ENCODE measurements at regions not wholly inside any gene's neighbourhood (a gene's known extent, or its start where the extent isn't known, plus 50 kb on each side); places are given as distances from the start of the nearest gene placed in this dataset.

DNA sequence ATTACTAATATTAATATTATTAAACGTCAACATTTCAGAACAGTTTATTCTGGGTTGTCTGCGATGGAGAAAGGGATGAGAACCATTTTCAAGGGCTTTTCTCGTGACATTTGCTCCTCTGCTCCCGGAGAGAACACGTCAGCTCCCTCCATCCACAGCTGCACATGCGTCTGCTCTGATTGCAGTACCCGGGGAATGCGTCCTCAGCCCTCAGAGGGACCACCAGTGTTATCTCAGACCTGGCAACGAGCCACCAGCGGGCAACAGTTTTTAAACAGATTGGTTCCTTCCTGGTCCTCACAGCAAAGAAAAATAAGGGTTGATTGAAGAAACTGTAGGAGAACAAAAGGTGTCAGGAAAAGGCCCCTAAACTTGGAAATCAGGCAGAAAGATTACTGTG, 202.2 kb upstream of the ADAMTS9 start:
- peaks cover 5% of the 10 kb centered on the region for H3K9me3 Mint-ChIP-seq
- H3K27ac Mint-ChIP-seq: no peak overlapping the region
- POLR2A ChIA-PET: no interaction called here
- H3K36me3 Mint-ChIP-seq (ENCODE audit: low read depth): no peaks in the 10 kb centered on the region
- TF ChIP-seq, protein P1, sequence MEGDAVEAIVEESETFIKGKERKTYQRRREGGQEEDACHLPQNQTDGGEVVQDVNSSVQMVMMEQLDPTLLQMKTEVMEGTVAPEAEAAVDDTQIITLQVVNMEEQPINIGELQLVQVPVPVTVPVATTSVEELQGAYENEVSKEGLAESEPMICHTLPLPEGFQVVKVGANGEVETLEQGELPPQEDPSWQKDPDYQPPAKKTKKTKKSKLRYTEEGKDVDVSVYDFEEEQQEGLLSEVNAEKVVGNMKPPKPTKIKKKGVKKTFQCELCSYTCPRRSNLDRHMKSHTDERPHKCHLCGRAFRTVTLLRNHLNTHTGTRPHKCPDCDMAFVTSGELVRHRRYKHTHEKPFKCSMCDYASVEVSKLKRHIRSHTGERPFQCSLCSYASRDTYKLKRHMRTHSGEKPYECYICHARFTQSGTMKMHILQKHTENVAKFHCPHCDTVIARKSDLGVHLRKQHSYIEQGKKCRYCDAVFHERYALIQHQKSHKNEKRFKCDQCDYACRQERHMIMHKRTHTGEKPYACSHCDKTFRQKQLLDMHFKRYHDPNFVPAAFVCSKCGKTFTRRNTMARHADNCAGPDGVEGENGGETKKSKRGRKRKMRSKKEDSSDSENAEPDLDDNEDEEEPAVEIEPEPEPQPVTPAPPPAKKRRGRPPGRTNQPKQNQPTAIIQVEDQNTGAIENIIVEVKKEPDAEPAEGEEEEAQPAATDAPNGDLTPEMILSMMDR (IDR thresholded peaks at IDR 0.05): no peak
- ATAC-seq (ENCODE audit: low read depth) (no peak), DNase-seq (no peak)
- CTCF ChIA-PET: no interaction called here
- H3K4me1 Mint-ChIP-seq: no peaks in the 10 kb centered on the region
- intact Hi-C loops (cut with micrococcal nuclease): no loop called here
- H3K4me3 Mint-ChIP-seq: no peak overlapping the region
- H3K27me3 Mint-ChIP-seq: no peaks in the 10 kb centered on the region

DNA sequence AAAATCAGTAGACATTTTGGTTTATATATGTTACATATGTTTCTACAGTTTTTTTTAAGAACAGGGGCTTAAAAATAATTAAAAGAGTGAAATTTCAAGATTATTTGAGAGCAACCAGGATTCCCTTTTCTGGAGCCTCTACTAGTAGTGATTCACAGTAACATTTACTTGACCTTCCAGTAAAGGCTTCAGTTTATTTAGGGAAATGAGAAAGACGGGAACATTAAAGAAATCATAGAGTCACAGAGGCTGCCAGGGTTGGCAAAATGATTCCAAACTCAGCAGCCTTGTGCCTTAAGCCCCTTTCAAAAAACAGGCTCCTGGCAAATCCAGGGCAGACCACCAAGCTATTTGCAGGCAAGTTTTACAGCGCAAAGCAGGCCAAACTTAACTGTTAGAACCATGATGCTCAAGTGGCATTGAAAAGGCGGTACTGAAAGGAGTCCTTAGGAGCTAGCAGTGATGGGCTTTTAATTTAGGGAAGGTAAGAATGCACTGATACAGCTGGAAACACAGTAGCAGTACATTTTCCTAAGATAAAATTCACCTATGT, 201.1 kb upstream of the ADAMTS9 start:
- Mint-ChIP-seq H3K27ac (no peak overlapping the region), H3K4me1 (no peaks in the 10 kb centered on the region), H3K36me3 (ENCODE audit: low read depth) (no peaks in the 10 kb centered on the region), H3K4me3 (no peak overlapping the region), H3K27me3 (no peaks in the 10 kb centered on the region), H3K9me3 (peaks cover 5% of the 10 kb centered on the region)
- TF ChIP-seq, protein P1 (IDR thresholded peaks at IDR 0.05): no peak
- ChIA-PET CTCF (no interaction called here), POLR2A (no interaction called here)
- no peak for ATAC-seq (ENCODE audit: low read depth)
- intact Hi-C loops (cut with micrococcal nuclease): no loop called here
- no peak for DNase-seq

DNA sequence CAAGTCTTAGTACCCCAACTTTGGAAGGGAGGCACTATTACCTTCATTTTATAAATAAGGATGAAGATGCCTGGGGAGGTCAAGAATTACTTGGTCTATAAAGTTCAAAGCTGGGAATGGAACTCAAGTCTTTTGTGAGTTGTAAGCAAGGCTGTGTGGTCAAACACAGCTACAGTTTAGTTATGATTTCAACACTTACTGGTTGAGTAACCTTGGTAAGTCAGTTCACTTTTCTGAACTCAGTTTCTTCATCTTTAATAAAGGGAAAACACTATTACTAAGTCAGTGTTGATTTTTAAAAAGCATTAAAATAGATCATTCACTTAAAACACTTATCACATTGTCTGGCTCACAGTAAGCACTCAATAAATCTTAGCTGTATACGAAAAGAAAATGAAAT, 200.4 kb upstream of the ADAMTS9 start:
- Mint-ChIP-seq H3K9me3 (peaks cover 5% of the 10 kb centered on the region), H3K27me3 (no peaks in the 10 kb centered on the region), H3K4me3 (no peak overlapping the region), H3K36me3 (ENCODE audit: low read depth) (no peaks in the 10 kb centered on the region), H3K27ac (no peak overlapping the region), H3K4me1 (no peaks in the 10 kb centered on the region)
- CTCF ChIA-PET: no interaction called here
- POLR2A ChIA-PET: no interaction called here
- no peak for ATAC-seq (ENCODE audit: low read depth)
- TF ChIP-seq, protein P1 (IDR thresholded peaks at IDR 0.05): no peak
- intact Hi-C loops (cut with micrococcal nuclease): no loop called here
- no peak for DNase-seq

DNA sequence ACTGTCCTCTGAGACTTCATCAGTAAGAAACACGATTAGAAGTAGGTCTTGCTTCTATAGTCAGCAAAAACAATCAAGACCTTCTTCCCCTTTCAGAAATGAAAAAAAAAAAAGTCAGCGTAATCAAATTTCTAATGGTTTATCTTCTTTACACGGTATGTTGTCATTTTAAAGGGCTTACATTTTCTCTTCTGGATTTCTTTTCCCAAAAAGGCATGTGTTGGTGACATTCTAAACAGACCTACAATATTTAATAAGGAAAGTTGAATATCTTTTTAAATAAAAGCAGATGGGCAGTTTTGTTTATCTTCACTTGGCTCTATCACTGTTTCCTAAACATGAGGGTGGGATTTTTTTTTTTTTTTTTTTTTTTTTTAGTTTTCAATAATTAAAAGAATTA, 197.3 kb upstream of the ADAMTS9 start:
- Mint-ChIP-seq H3K4me3 (no peak overlapping the region), H3K36me3 (ENCODE audit: low read depth) (no peaks in the 10 kb centered on the region), H3K9me3 (peaks cover 10% of the 10 kb centered on the region), H3K27me3 (no peaks in the 10 kb centered on the region), H3K4me1 (no peaks in the 10 kb centered on the region), H3K27ac (no peak overlapping the region)
- intact Hi-C loops (cut with micrococcal nuclease): no loop called here
- POLR2A ChIA-PET: no interaction called here
- TF ChIP-seq, protein P1 (IDR thresholded peaks at IDR 0.05): no peak
- CTCF ChIA-PET: no interaction called here
- DNase-seq (no peak), ATAC-seq (ENCODE audit: low read depth) (no peak)

DNA sequence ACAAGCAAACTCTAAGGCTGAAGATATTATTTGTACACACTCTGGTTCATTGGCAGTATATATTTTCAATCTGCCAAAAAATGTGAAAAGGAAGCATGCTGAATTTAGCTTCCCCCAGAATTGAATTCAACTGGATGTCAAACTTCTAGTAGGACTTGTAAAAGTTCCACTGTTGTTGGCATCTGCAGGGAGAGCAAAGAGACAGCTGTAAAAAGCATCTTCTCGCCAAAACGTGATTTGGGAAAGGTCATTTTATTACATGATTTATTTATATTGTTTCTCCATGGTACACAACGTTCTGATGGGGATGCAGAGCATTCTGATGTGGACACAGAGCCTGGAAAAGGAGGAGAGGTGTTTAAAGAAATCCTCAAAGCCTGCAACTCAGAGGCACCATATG, 196.7 kb upstream of the ADAMTS9 start:
- no peak for DNase-seq
- CTCF ChIA-PET: no interaction called here
- Mint-ChIP-seq H3K4me3 (no peak overlapping the region), H3K27me3 (no peaks in the 10 kb centered on the region), H3K27ac (no peak overlapping the region), H3K9me3 (peaks cover 10% of the 10 kb centered on the region), H3K36me3 (ENCODE audit: low read depth) (no peaks in the 10 kb centered on the region), H3K4me1 (no peaks in the 10 kb centered on the region)
- intact Hi-C loops (cut with micrococcal nuclease): no loop called here
- POLR2A ChIA-PET: no interaction called here
- TF ChIP-seq, protein P1 (IDR thresholded peaks at IDR 0.05): no peak
- no peak for ATAC-seq (ENCODE audit: low read depth)
